ENCODE measurements at regions not wholly inside any gene's neighbourhood (a gene's known extent, or its start where the extent isn't known, plus 50 kb on each side); places are given as distances from the start of the nearest gene placed in this dataset.
"Not testable (repeated sequence)": the region's sequence is repeated elsewhere in the genome, so short reads cannot be mapped to it uniquely, and the experiment has no call there.

GRCh38 chr7:47172602-47173539 lies 409.0 kb downstream of the TNS3 start:
- TF ChIP-seq, protein P1, sequence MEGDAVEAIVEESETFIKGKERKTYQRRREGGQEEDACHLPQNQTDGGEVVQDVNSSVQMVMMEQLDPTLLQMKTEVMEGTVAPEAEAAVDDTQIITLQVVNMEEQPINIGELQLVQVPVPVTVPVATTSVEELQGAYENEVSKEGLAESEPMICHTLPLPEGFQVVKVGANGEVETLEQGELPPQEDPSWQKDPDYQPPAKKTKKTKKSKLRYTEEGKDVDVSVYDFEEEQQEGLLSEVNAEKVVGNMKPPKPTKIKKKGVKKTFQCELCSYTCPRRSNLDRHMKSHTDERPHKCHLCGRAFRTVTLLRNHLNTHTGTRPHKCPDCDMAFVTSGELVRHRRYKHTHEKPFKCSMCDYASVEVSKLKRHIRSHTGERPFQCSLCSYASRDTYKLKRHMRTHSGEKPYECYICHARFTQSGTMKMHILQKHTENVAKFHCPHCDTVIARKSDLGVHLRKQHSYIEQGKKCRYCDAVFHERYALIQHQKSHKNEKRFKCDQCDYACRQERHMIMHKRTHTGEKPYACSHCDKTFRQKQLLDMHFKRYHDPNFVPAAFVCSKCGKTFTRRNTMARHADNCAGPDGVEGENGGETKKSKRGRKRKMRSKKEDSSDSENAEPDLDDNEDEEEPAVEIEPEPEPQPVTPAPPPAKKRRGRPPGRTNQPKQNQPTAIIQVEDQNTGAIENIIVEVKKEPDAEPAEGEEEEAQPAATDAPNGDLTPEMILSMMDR (conservative IDR thresholded peaks at IDR 0.05; ENCODE audit: low read length) = not testable (repeated sequence)
- not testable (repeated sequence) for TF ChIP-seq EZH2phosphoT487 (IDR thresholded peaks at IDR 0.05; ENCODE audit: borderline replicate concordance)
